Esophagus muscularis mucosa (tissue), 4 donors: ENCODE measurements at regions not wholly inside any gene's neighbourhood (a gene's known extent, or its start where the extent isn't known, plus 50 kb on each side); places are given as distances from the start of the nearest gene placed in this dataset.

Experiments used
- DNase-seq: peaks from one replicate; pipeline ENCODE4 v3.0.0-alpha.2; 2017; ENCODE audit errors: extremely low spot score
- H3K27ac ChIP-seq, 4 donors: fragments of 200-600 bp; sonication (generic); replicated peaks in 1 of 4; 1 replicate in 3 of 4; 2 replicates in 1 of 4; pipeline ENCODE4 v1.5.1; 2016 to 2019; ENCODE audit warnings: mild to moderate bottlenecking in 1 of 4
- H3K27me3 ChIP-seq, 4 donors: fragments of 200-600 bp; sonication (generic); one replicate each; pipeline versions ENCODE4 v1.5.1 to v1.6.0; 2016 to 2019
- H3K36me3 ChIP-seq, 4 donors: fragments of 200-600 bp; sonication (generic); one replicate each; pipeline ENCODE4 v1.5.1; 2016 to 2019
- H3K4me1 ChIP-seq, 4 donors: fragments of 200-600 bp; sonication (generic); one replicate each; pipeline ENCODE4 v1.5.1; 2016 to 2019
- H3K4me3 ChIP-seq, 4 donors: fragments of 200-600 bp; sonication (generic); 1 replicate in 2 of 4; 2 replicates in 2 of 4; pipeline ENCODE4 v1.5.1; 2016 to 2019; ENCODE audit warnings: mild to moderate bottlenecking in 4 of 4, moderate library complexity in 1 of 4
- H3K9me3 ChIP-seq, 4 donors: fragments of 200-600 bp; sonication (generic); 1 replicate in 3 of 4; 2 replicates in 1 of 4; pipeline ENCODE4 v1.5.1; 2016 to 2019
- CTCF ChIP-seq, 3 experiments: fragments of 200-600 bp in 2 of 3; fragments of 450-650 bp in 1 of 3; sonication (generic) in 2 of 3; IDR thresholded peaks; one replicate each; pipeline ENCODE4 v1.5.1; 2017 to 2019; ENCODE audit warnings: antibody characterized with exemption in 3 of 3, mild to moderate bottlenecking in 2 of 3, moderate library complexity in 1 of 3
- EP300 ChIP-seq: sonication (generic); formaldehyde crosslinking; IDR thresholded peaks from one replicate; pipeline ENCODE4 v1.6.1; 2017; ENCODE audit warnings: antibody characterized with exemption
- POLR2A ChIP-seq: fragments of 450-650 bp; IDR thresholded peaks from one replicate; pipeline ENCODE4 v1.6.1; 2017; ENCODE audit warnings: antibody characterized with exemption, moderate library complexity, mild to moderate bottlenecking, low read depth
- POLR2AphosphoS5 ChIP-seq, 2 donors: sonication (generic); formaldehyde crosslinking; IDR thresholded peaks; one replicate each; pipeline ENCODE4 v1.6.1; 2017; ENCODE audit warnings: antibody characterized with exemption in 2 of 2
- WGBS: methylation state at CpG from one replicate; pipeline ENCODE4 v1.1.5; 2018; 5-methylcytosine and 5-hydroxymethylcytosine counted together
- intact Hi-C: fragments of 100-400 bp; cut with DNase I; formaldehyde crosslinking; loops from one replicate; pipeline ENCODE4 v1.15.1; 2023

- intact Hi-C loops: no loop called here
- TF ChIP-seq EP300 (no peak), POLR2A (no peak), CTCF (IDR thresholded peaks at IDR 0.05) (no peak), POLR2AphosphoS5 (IDR thresholded peaks at IDR 0.05) (no peak)
- no peaks in the 10 kb centered on the region for H3K4me1 ChIP-seq
- WGBS: 82% methylated on average over 1 of the region's 1 CpG
- DNase-seq: no peak
- H3K27ac ChIP-seq: no peak overlapping the region
- peaks cover 0 to 10% (median 4%) of the 10 kb centered on the region in 4 donors for H3K9me3 ChIP-seq
- H3K36me3 ChIP-seq: no peaks in the 10 kb centered on the region
- no peak overlapping the region for H3K4me3 ChIP-seq
- H3K27me3 ChIP-seq: no peaks in the 10 kb centered on the region
Measured at GRCh38 chr10:112871021-112871420, 79.0 kb upstream of the TCF7L2 start.

GRCh38 chr10:112872728-112873127 lies 77.3 kb upstream of the TCF7L2 start:
- Histone ChIP-seq H3K4me1 (no peaks in the 10 kb centered on the region), H3K4me3 (no peak overlapping the region), H3K27me3 (no peaks in the 10 kb centered on the region), H3K27ac (no peak overlapping the region), H3K36me3 (no peaks in the 10 kb centered on the region), H3K9me3 (peaks cover 0 to 10% (median 4%) of the 10 kb centered on the region in 4 donors)
- TF ChIP-seq EP300 (no peak), POLR2AphosphoS5 (IDR thresholded peaks at IDR 0.05) (no peak), CTCF (IDR thresholded peaks at IDR 0.05) (peak in 1 of 3 experiments; percentile 19)
- no peak for DNase-seq
- 92% methylated on average over 1 of the region's 1 CpG for WGBS
- intact Hi-C loops: no loop called here

- Histone ChIP-seq H3K4me1 (no peaks in the 10 kb centered on the region), H3K27me3 (no peaks in the 10 kb centered on the region), H3K27ac (no peak overlapping the region), H3K9me3 (peaks cover 0 to 10% (median 4%) of the 10 kb centered on the region in 4 donors), H3K36me3 (no peaks in the 10 kb centered on the region), H3K4me3 (no peak overlapping the region)
- no peak for DNase-seq
- intact Hi-C loops: no loop called here
- WGBS: 83% methylated on average over 1 of the region's 1 CpG
- TF ChIP-seq CTCF (IDR thresholded peaks at IDR 0.05): no peak
- TF ChIP-seq POLR2A: no peak
- no peak for TF ChIP-seq EP300
- TF ChIP-seq POLR2AphosphoS5 (IDR thresholded peaks at IDR 0.05): no peak
Measured at GRCh38 chr10:112873541-112873940, 76.5 kb upstream of the TCF7L2 start.

- TF ChIP-seq EP300 (no peak), POLR2AphosphoS5 (IDR thresholded peaks at IDR 0.05) (no peak), POLR2A (no peak), CTCF (IDR thresholded peaks at IDR 0.05) (no peak)
- 88% methylated on average over 4 of the region's 4 CpGs for WGBS
- H3K36me3 ChIP-seq: no peaks in the 10 kb centered on the region
- no peaks in the 10 kb centered on the region for H3K4me1 ChIP-seq
- H3K27ac ChIP-seq: no peak overlapping the region
- no peak for DNase-seq
- H3K4me3 ChIP-seq: no peak overlapping the region
- peaks cover 0 to 10% (median 4%) of the 10 kb centered on the region in 4 donors for H3K9me3 ChIP-seq
- no peaks in the 10 kb centered on the region for H3K27me3 ChIP-seq
- intact Hi-C loops: no loop called here
Measured at GRCh38 chr10:112874982-112875381, 75.1 kb upstream of the TCF7L2 start.
